ENCODE measurements at regions not wholly inside any gene's neighbourhood (a gene's known extent, or its start where the extent isn't known, plus 50 kb on each side); places are given as distances from the start of the nearest gene placed in this dataset.

DNA sequence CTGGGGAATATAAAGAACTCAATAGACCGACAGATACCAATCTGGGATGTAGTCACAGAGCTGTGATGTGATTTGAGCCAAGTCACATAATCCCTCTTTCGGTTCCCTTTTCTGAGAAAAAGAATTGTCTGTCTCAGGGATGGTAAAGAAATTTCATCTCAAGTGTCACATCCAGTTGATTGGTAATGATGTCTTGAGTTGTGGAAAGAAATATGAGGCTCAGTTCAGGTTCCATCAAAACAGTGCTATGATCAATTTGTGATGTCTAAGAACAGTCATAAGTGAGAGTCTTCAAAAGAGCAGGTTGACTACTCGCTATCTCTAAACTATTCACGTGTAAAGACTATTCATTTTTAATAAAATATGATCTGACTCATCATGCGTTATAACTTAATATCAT, 223.3 kb downstream of the METTL4 start:
- H3K9me3 ChIP-seq (ENCODE audit: control insufficient read depth in 4 of 4, low read length in 3 of 4) = no peaks in the 10 kb centered on the region
- H3K9ac ChIP-seq (ENCODE audit: low read depth in 1 of 2, low read length in 2 of 2) = no peak overlapping the region
- no peaks in the 10 kb centered on the region for H3K4me1 ChIP-seq (ENCODE audit: control insufficient read depth in 4 of 4, insufficient read depth in 4 of 4, low read length in 3 of 4)
- DNase-seq (ENCODE audit: low spot score) = no peak
- no peaks in the 10 kb centered on the region for H3K27me3 ChIP-seq (ENCODE audit: control insufficient read depth in 4 of 4, insufficient read depth in 4 of 4, low read length in 3 of 4)
- H3K4me3 ChIP-seq (ENCODE audit: low read depth in 1 of 3, low read length in 3 of 3) = no peak overlapping the region
- WGBS = 81% methylated on average over 5 of the region's 5 CpGs
- TF ChIP-seq HNF4A (conservative IDR thresholded peaks at IDR 0.05) (no peak), YY1 (IDR thresholded peaks at IDR 0.05) (no peak), GABPA (IDR thresholded peaks at IDR 0.05 in 1 of 2, conservative IDR thresholded peaks at IDR 0.05 in 1 of 2) (no peak), HNF4G (IDR thresholded peaks at IDR 0.05) (no peak), FOXA2 (IDR thresholded peaks at IDR 0.05) (no peak), SP1 (IDR thresholded peaks at IDR 0.05) (no peak), TAF1 (conservative IDR thresholded peaks at IDR 0.05) (no peak), NR2F2 (IDR thresholded peaks at IDR 0.05) (no peak), JUND (IDR thresholded peaks at IDR 0.05) (no peak), RAD21 (IDR thresholded peaks at IDR 0.05) (no peak)
- TF ChIP-seq, protein P1, sequence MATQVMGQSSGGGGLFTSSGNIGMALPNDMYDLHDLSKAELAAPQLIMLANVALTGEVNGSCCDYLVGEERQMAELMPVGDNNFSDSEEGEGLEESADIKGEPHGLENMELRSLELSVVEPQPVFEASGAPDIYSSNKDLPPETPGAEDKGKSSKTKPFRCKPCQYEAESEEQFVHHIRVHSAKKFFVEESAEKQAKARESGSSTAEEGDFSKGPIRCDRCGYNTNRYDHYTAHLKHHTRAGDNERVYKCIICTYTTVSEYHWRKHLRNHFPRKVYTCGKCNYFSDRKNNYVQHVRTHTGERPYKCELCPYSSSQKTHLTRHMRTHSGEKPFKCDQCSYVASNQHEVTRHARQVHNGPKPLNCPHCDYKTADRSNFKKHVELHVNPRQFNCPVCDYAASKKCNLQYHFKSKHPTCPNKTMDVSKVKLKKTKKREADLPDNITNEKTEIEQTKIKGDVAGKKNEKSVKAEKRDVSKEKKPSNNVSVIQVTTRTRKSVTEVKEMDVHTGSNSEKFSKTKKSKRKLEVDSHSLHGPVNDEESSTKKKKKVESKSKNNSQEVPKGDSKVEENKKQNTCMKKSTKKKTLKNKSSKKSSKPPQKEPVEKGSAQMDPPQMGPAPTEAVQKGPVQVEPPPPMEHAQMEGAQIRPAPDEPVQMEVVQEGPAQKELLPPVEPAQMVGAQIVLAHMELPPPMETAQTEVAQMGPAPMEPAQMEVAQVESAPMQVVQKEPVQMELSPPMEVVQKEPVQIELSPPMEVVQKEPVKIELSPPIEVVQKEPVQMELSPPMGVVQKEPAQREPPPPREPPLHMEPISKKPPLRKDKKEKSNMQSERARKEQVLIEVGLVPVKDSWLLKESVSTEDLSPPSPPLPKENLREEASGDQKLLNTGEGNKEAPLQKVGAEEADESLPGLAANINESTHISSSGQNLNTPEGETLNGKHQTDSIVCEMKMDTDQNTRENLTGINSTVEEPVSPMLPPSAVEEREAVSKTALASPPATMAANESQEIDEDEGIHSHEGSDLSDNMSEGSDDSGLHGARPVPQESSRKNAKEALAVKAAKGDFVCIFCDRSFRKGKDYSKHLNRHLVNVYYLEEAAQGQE (IDR thresholded peaks at IDR 0.05) = no peak
- TF ChIP-seq, protein P2, sequence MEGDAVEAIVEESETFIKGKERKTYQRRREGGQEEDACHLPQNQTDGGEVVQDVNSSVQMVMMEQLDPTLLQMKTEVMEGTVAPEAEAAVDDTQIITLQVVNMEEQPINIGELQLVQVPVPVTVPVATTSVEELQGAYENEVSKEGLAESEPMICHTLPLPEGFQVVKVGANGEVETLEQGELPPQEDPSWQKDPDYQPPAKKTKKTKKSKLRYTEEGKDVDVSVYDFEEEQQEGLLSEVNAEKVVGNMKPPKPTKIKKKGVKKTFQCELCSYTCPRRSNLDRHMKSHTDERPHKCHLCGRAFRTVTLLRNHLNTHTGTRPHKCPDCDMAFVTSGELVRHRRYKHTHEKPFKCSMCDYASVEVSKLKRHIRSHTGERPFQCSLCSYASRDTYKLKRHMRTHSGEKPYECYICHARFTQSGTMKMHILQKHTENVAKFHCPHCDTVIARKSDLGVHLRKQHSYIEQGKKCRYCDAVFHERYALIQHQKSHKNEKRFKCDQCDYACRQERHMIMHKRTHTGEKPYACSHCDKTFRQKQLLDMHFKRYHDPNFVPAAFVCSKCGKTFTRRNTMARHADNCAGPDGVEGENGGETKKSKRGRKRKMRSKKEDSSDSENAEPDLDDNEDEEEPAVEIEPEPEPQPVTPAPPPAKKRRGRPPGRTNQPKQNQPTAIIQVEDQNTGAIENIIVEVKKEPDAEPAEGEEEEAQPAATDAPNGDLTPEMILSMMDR (IDR thresholded peaks at IDR 0.05; ENCODE audit: low read depth, low read length, missing input control) = no peak
- TF ChIP-seq, protein P3, sequence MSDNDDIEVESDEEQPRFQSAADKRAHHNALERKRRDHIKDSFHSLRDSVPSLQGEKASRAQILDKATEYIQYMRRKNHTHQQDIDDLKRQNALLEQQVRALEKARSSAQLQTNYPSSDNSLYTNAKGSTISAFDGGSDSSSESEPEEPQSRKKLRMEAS (IDR thresholded peaks at IDR 0.05) = no peak
- TF ChIP-seq, protein P4, sequence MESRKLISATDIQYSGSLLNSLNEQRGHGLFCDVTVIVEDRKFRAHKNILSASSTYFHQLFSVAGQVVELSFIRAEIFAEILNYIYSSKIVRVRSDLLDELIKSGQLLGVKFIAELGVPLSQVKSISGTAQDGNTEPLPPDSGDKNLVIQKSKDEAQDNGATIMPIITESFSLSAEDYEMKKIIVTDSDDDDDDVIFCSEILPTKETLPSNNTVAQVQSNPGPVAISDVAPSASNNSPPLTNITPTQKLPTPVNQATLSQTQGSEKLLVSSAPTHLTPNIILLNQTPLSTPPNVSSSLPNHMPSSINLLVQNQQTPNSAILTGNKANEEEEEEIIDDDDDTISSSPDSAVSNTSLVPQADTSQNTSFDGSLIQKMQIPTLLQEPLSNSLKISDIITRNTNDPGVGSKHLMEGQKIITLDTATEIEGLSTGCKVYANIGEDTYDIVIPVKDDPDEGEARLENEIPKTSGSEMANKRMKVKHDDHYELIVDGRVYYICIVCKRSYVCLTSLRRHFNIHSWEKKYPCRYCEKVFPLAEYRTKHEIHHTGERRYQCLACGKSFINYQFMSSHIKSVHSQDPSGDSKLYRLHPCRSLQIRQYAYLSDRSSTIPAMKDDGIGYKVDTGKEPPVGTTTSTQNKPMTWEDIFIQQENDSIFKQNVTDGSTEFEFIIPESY (IDR thresholded peaks at IDR 0.05) = no peak
- TF ChIP-seq, protein P5, sequence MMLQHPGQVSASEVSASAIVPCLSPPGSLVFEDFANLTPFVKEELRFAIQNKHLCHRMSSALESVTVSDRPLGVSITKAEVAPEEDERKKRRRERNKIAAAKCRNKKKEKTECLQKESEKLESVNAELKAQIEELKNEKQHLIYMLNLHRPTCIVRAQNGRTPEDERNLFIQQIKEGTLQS (IDR thresholded peaks at IDR 0.05) = no peak
- no peak overlapping the region for H3K27ac ChIP-seq (ENCODE audit: low read depth in 1 of 2, low read length in 2 of 2)
- H3K36me3 ChIP-seq (ENCODE audit: control insufficient read depth in 4 of 4, insufficient read depth in 3 of 4, low read depth in 1 of 4, low read length in 3 of 4) = no peaks in the 10 kb centered on the region

DNA sequence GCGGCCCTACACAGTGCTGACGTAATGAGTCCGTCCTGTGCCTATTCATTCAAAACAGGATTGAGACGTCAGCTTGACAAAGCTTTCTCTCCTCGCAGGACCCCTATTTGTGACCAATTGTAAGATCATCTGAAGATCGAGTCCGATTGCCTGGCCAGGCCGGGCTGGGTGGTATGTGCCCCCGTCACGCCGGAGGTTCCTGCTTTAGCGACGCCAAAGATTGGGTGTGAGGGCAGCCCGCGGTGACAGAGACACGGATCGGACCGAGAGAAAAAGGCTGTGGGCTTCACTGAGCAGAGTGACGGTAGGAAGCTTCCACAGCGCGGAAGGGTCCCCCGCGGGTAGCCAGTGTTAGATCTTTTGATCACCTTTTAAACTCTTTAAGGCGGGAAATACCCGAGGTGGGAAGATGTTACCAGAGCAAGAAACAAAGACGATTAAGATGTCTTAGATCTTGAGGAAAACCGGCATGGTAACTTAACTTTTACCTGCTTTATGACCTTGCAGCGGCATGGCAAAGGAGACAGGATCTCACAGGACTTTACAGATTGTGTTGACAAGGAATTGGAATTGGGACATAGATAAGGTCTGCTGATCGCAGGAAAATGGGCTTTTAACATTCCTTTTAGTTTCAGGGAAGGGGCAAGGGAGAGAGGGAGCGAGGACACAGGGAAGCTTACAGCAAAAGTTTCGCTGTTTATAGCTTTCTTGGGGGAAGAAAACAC, 220.0 kb downstream of the METTL4 start:
- Histone ChIP-seq H3K4me3 (ENCODE audit: low read depth in 1 of 3, low read length in 3 of 3) (no peak overlapping the region), H3K27ac (ENCODE audit: low read depth in 1 of 2, low read length in 2 of 2) (no peak overlapping the region), H3K27me3 (ENCODE audit: control insufficient read depth in 4 of 4, insufficient read depth in 4 of 4, low read length in 3 of 4) (no peaks in the 10 kb centered on the region), H3K36me3 (ENCODE audit: control insufficient read depth in 4 of 4, insufficient read depth in 3 of 4, low read depth in 1 of 4, low read length in 3 of 4) (no peaks in the 10 kb centered on the region), H3K9me3 (ENCODE audit: control insufficient read depth in 4 of 4, low read length in 3 of 4) (no peaks in the 10 kb centered on the region), H3K9ac (ENCODE audit: low read depth in 1 of 2, low read length in 2 of 2) (no peak overlapping the region), H3K4me1 (ENCODE audit: control insufficient read depth in 4 of 4, insufficient read depth in 4 of 4, low read length in 3 of 4) (no peaks in the 10 kb centered on the region)
- DNase-seq (ENCODE audit: low spot score) = no peak
- 77% methylated on average over 31 of the region's 31 CpGs for WGBS
- TF ChIP-seq, protein P1 (IDR thresholded peaks at IDR 0.05) = no peak
- TF ChIP-seq SP1 (IDR thresholded peaks at IDR 0.05) = no peak
- TF ChIP-seq HNF4G (IDR thresholded peaks at IDR 0.05) = no peak
- TF ChIP-seq GABPA (IDR thresholded peaks at IDR 0.05 in 1 of 2, conservative IDR thresholded peaks at IDR 0.05 in 1 of 2) = no peak
- no peak for TF ChIP-seq YY1 (IDR thresholded peaks at IDR 0.05)
- TF ChIP-seq, protein P4 (IDR thresholded peaks at IDR 0.05) = no peak
- TF ChIP-seq JUND (IDR thresholded peaks at IDR 0.05) = no peak
- TF ChIP-seq, protein P5 (IDR thresholded peaks at IDR 0.05) = no peak
- no peak for TF ChIP-seq NR2F2 (IDR thresholded peaks at IDR 0.05)
- TF ChIP-seq TAF1 (conservative IDR thresholded peaks at IDR 0.05) = no peak
